ENCODE measurements at regions not wholly inside any gene's neighbourhood (a gene's known extent, or its start where the extent isn't known, plus 50 kb on each side); places are given as distances from the start of the nearest gene placed in this dataset.

DNA sequence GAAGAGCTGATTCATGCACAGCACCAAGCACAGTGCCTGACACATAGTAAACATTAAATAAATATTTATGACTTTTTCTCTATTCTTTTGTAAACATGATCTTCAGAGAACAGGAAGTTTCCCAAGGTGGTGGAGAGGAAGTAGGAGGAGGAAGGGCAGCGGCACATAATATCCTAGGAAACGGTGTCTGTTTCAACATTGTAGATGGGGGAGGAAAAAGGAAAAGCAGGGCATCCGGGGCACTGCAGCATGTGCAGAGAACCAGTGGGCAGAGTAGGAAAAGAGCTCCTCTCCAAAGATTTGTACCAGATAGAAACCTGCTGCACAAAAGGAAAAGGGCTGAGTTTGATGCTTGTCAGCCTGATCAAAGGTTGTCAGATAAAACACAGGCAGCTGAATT lies 421.7 kb upstream of the ZNF462 start:
- TF ChIP-seq, protein P1, sequence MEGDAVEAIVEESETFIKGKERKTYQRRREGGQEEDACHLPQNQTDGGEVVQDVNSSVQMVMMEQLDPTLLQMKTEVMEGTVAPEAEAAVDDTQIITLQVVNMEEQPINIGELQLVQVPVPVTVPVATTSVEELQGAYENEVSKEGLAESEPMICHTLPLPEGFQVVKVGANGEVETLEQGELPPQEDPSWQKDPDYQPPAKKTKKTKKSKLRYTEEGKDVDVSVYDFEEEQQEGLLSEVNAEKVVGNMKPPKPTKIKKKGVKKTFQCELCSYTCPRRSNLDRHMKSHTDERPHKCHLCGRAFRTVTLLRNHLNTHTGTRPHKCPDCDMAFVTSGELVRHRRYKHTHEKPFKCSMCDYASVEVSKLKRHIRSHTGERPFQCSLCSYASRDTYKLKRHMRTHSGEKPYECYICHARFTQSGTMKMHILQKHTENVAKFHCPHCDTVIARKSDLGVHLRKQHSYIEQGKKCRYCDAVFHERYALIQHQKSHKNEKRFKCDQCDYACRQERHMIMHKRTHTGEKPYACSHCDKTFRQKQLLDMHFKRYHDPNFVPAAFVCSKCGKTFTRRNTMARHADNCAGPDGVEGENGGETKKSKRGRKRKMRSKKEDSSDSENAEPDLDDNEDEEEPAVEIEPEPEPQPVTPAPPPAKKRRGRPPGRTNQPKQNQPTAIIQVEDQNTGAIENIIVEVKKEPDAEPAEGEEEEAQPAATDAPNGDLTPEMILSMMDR (IDR thresholded peaks at IDR 0.05): no peak
- TF ChIP-seq POLR2A (IDR thresholded peaks at IDR 0.05): no peak

Data from Peyer's patch (tissue), 4 donors.